ENCODE measurements at regions not wholly inside any gene's neighbourhood (a gene's known extent, or its start where the extent isn't known, plus 50 kb on each side); places are given as distances from the start of the nearest gene placed in this dataset.

GRCh38 chr3:55292360-55292759 is 194.7 kb downstream of the WNT5A start:
- no peak for TF ChIP-seq POLR2AphosphoS5 (IDR thresholded peaks at IDR 0.05; ENCODE audit: borderline replicate concordance, low read depth, low read length)
- TF ChIP-seq EZH2 (IDR thresholded peaks at IDR 0.05) = no peak

All from SK-N-MC (cell line).